ENCODE measurements at regions not wholly inside any gene's neighbourhood (a gene's known extent, or its start where the extent isn't known, plus 50 kb on each side); places are given as distances from the start of the nearest gene placed in this dataset.

DNA sequence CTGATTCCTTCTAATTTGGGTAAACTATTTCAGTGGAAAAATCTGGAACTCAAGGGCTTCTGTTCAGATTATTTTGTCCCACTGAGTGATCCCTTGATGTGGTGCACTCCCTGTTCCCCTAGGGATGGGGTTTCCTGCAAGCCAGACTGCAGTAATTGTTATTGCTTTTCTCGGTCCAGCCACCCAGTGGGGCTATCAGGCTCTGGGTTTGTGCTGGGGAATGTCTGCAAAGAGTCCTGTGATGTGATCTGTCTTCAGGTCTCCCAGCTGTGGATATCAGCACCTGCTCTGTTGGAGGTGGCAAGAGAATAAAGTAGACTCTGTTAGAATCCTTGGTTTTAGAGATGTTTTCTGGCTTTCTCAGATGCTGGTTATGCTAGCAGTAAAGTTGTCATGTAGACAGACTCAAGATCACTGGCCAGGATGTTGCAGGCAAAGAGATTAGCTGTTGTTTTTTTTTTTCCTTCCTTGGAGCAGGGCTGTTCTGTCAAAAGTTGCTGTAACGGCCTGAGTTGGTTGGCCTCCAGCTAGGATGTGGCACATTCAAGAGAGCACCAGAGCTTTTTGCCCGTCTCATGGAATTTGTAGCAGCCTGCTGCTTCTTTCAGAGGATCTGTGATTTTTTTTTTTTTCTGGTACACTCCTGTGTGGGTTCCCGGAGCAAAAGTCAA, 1314.0 kb downstream of the PCDH19 start:
- Histone ChIP-seq H4K91ac (ENCODE audit: insufficient read depth, low read depth, low read length) (no peak overlapping the region), H3K79me1 (ENCODE audit: low read depth in 1 of 2, low read length in 2 of 2) (no peaks in the 10 kb centered on the region), H3K9ac (ENCODE audit: low read depth, low read length) (no peak overlapping the region), H3K27me3 (ENCODE audit: control insufficient read depth, insufficient read depth, low read length) (no peaks in the 10 kb centered on the region), H3K14ac (replicated peaks; ENCODE audit: low read depth, low read length) (no peak overlapping the region), H2BK120ac (ENCODE audit: low read depth, low read length) (no peak overlapping the region), H3K9me3 (ENCODE audit: control insufficient read depth, insufficient read depth, low read length) (no peaks in the 10 kb centered on the region), H2BK15ac (ENCODE audit: low read depth, low read length) (no peak overlapping the region), H3K23ac (ENCODE audit: low read depth, low read length) (no peak overlapping the region), H4K20me1 (ENCODE audit: insufficient read depth, low read length) (no peaks in the 10 kb centered on the region), H3K56ac (ENCODE audit: extremely low read depth, insufficient read depth, low read length) (no peak overlapping the region), H3K18ac (ENCODE audit: low read depth, low read length) (no peak overlapping the region), H2AK9ac (replicated peaks; ENCODE audit: low read depth, low read length, poor library complexity) (no peak overlapping the region), H2AK5ac (ENCODE audit: low read depth, low read length) (no peak overlapping the region), H2BK20ac (ENCODE audit: low read depth, low read length) (no peak overlapping the region), H3K9me1 (ENCODE audit: insufficient read depth, low read length) (no peaks in the 10 kb centered on the region), H3K4me3 (ENCODE audit: insufficient read depth, low read depth, low read length) (no peak overlapping the region), H3K4me2 (ENCODE audit: low read depth, low read length) (no peak overlapping the region), H2AFZ (replicated peaks; ENCODE audit: low read length, poor library complexity) (no peak overlapping the region), H3K27ac (ENCODE audit: insufficient read depth, low read length) (no peak overlapping the region), H4K5ac (ENCODE audit: low read depth, low read length) (no peak overlapping the region), H2BK5ac (ENCODE audit: low read depth, low read length, poor library complexity, severe bottlenecking) (no peak overlapping the region), H3K36me3 (ENCODE audit: control insufficient read depth, insufficient read depth, low read length) (no peaks in the 10 kb centered on the region), H3K4me1 (ENCODE audit: control insufficient read depth, insufficient read depth, low read length) (no peaks in the 10 kb centered on the region), H3K4ac (ENCODE audit: low read depth, low read length) (no peak overlapping the region), H4K8ac (ENCODE audit: low read depth in 2 of 2, low read length in 2 of 2) (no peak overlapping the region)
- in situ Hi-C loops (cut with MboI; ENCODE audit: low sequenced_read_pairs) (no loop called here), dilution Hi-C loops (cut with HindIII; ENCODE audit: low sequenced_read_pairs, unreplicated experiment) (no loop called here), intact Hi-C loops (cut with micrococcal nuclease) (no loop called here)
- CTCF ChIA-PET: no interaction called here
- 0% methylated on average over 1 of the region's 4 CpGs; no CpG with 5 or more reads in 1 of the 2 experiments for WGBS, 2 experiments (ENCODE audit: extremely low coverage in 2 of 2, insufficient read length in 1 of 2)
- ATAC-seq (ENCODE audit: low read depth) (no peak), DNase-seq (no peak)
- BruUV-seq (replicated peaks): no TSS peak
- no peak for TF ChIP-seq CEBPB (IDR thresholded peaks at IDR 0.05; ENCODE audit: low read depth, low read length)
- TF ChIP-seq CHD1 (IDR thresholded peaks at IDR 0.05; ENCODE audit: low read depth, low read length): no peak
- no peak for TF ChIP-seq RCOR1 (IDR thresholded peaks at IDR 0.05; ENCODE audit: insufficient replicate concordance, low read length)
- POLR2A ChIA-PET (ENCODE audit: unreplicated experiment): no interaction called here

All from IMR-90 (cell line).